ENCODE measurements at regions not wholly inside any gene's neighbourhood (a gene's known extent, or its start where the extent isn't known, plus 50 kb on each side); places are given as distances from the start of the nearest gene placed in this dataset.

- WGBS, 2 experiments (ENCODE audit: extremely low coverage in 2 of 2, insufficient read length in 1 of 2), result no CpG with 5 or more reads among the region's 1 CpG
- Histone ChIP-seq H3K23ac (ENCODE audit: low read depth, low read length) (no peak overlapping the region), H3K27me3 (ENCODE audit: control insufficient read depth, insufficient read depth, low read length) (no peaks in the 10 kb centered on the region), H3K4ac (ENCODE audit: low read depth, low read length) (no peak overlapping the region), H2BK120ac (ENCODE audit: low read depth, low read length) (no peak overlapping the region), H3K9me1 (ENCODE audit: insufficient read depth, low read length) (no peaks in the 10 kb centered on the region), H3K4me1 (ENCODE audit: control insufficient read depth, insufficient read depth, low read length) (no peaks in the 10 kb centered on the region), H3K4me3 (ENCODE audit: insufficient read depth, low read depth, low read length) (no peak overlapping the region), H2BK5ac (ENCODE audit: low read depth, low read length, poor library complexity, severe bottlenecking) (no peak overlapping the region), H3K4me2 (ENCODE audit: low read depth, low read length) (no peak overlapping the region), H3K14ac (replicated peaks; ENCODE audit: low read depth, low read length) (no peak overlapping the region), H3K9me3 (ENCODE audit: control insufficient read depth, insufficient read depth, low read length) (no peaks in the 10 kb centered on the region), H4K8ac (ENCODE audit: low read depth in 2 of 2, low read length in 2 of 2) (no peak overlapping the region), H2BK20ac (ENCODE audit: low read depth, low read length) (no peak overlapping the region), H4K5ac (ENCODE audit: low read depth, low read length) (no peak overlapping the region), H2AK9ac (replicated peaks; ENCODE audit: low read depth, low read length, poor library complexity) (no peak overlapping the region), H4K20me1 (ENCODE audit: insufficient read depth, low read length) (no peaks in the 10 kb centered on the region), H3K9ac (ENCODE audit: low read depth, low read length) (no peak overlapping the region), H2AK5ac (ENCODE audit: low read depth, low read length) (no peak overlapping the region), H3K56ac (ENCODE audit: extremely low read depth, insufficient read depth, low read length) (no peak overlapping the region), H3K18ac (ENCODE audit: low read depth, low read length) (no peak overlapping the region), H2AFZ (replicated peaks; ENCODE audit: low read length, poor library complexity) (no peak overlapping the region), H4K91ac (ENCODE audit: insufficient read depth, low read depth, low read length) (no peak overlapping the region), H3K79me1 (ENCODE audit: low read depth in 1 of 2, low read length in 2 of 2) (no peaks in the 10 kb centered on the region), H3K36me3 (ENCODE audit: control insufficient read depth, insufficient read depth, low read length) (no peaks in the 10 kb centered on the region), H2BK15ac (ENCODE audit: low read depth, low read length) (no peak overlapping the region), H3K27ac (ENCODE audit: insufficient read depth, low read length) (no peak overlapping the region)
- CTCF ChIA-PET, result no interaction called here
- in situ Hi-C loops (cut with MboI; ENCODE audit: low sequenced_read_pairs) (no loop called here), dilution Hi-C loops (cut with HindIII; ENCODE audit: low sequenced_read_pairs, unreplicated experiment) (no loop called here), intact Hi-C loops (cut with micrococcal nuclease) (no loop called here)
- no peak for TF ChIP-seq SMC3 (IDR thresholded peaks at IDR 0.05; ENCODE audit: low read depth, low read length)
- no peak for TF ChIP-seq CHD1 (IDR thresholded peaks at IDR 0.05; ENCODE audit: low read depth, low read length)
- TF ChIP-seq RAD21 (IDR thresholded peaks at IDR 0.05; ENCODE audit: low read length), result no peak
- no peak for TF ChIP-seq MAZ (IDR thresholded peaks at IDR 0.05; ENCODE audit: borderline replicate concordance, low read depth, low read length)
- no peak for TF ChIP-seq BHLHE40 (IDR thresholded peaks at IDR 0.05; ENCODE audit: low read depth, low read length)
- TF ChIP-seq RFX5 (IDR thresholded peaks at IDR 0.05; ENCODE audit: low read depth, low read length), result no peak
- TF ChIP-seq RCOR1 (IDR thresholded peaks at IDR 0.05; ENCODE audit: insufficient replicate concordance, low read length), result no peak
- TF ChIP-seq NFE2L2 (IDR thresholded peaks at IDR 0.05; ENCODE audit: low read depth, low read length), result no peak
- no peak for TF ChIP-seq MAFK (IDR thresholded peaks at IDR 0.05; ENCODE audit: low read depth, low read length)
- no TSS peak for BruUV-seq (replicated peaks)
- ATAC-seq (ENCODE audit: low read depth) (no peak), DNase-seq (no peak)
- POLR2A ChIA-PET (ENCODE audit: unreplicated experiment), result no interaction called here
These were observed 344.1 kb downstream of the PCDH10 start for GRCh38 chr4:133493241-133493640.

Measured in IMR-90 (cell line).